Activated naive CD4-positive, alpha-beta T cell treated with anti-CD3 and anti-CD28 coated beads, Interleukin-2, amount 10 ng/mL, durations not matched to agents 7 days and 5 days (primary cell): ENCODE measurements at regions not wholly inside any gene's neighbourhood (a gene's known extent, or its start where the extent isn't known, plus 50 kb on each side); places are given as distances from the start of the nearest gene placed in this dataset.
"Not testable (repeated sequence)": the region's sequence is repeated elsewhere in the genome, so short reads cannot be mapped to it uniquely, and the experiment has no call there.

ENCODE experiments used
- CTCF ChIA-PET: fragments of 350-600 bp; sonication (Branson Sonifier 250); formaldehyde crosslinking; loops from one replicate; lab custom pipeline; 2021; ENCODE audit warnings: antibody characterized with exemption; lab: Charles Lee
- DNase-seq: peaks from one replicate; pipeline ENCODE4 v3.0.0-alpha.2; 2020
- H3K27ac Mint-ChIP-seq: one replicate; pipeline ENCODE4 v1.8.0; 2021; ENCODE audit warnings: mild to moderate bottlenecking, moderate library complexity, mixed read lengths
- H3K27me3 Mint-ChIP-seq: one replicate; pipeline ENCODE4 v1.8.0; 2021; ENCODE audit warnings: mild to moderate bottlenecking, mixed read lengths
- H3K36me3 Mint-ChIP-seq: one replicate; pipeline ENCODE4 v1.8.0; 2021; ENCODE audit warnings: mixed read lengths
- H3K4me1 Mint-ChIP-seq: one replicate; pipeline ENCODE4 v1.8.0; 2021; ENCODE audit warnings: mixed read lengths
- H3K4me3 Mint-ChIP-seq: one replicate; pipeline ENCODE4 v1.8.0; 2021; ENCODE audit warnings: mild to moderate bottlenecking, moderate library complexity, mixed read lengths
- H3K9me3 Mint-ChIP-seq: one replicate; pipeline ENCODE4 v1.8.0; 2021; ENCODE audit warnings: mixed read lengths

- Mint-ChIP-seq H3K27ac (no peak overlapping the region), H3K27me3 (no peaks in the 10 kb centered on the region), H3K9me3 (no peaks in the 10 kb centered on the region), H3K4me3 (no peak overlapping the region), H3K4me1 (no peaks in the 10 kb centered on the region), H3K36me3 (no peaks in the 10 kb centered on the region)
- CTCF ChIA-PET = no interaction called here
- no peak for DNase-seq
Observed at GRCh38 chr18:22515250-22515649, 97.5 kb upstream of the CTAGE1 start.

DNA sequence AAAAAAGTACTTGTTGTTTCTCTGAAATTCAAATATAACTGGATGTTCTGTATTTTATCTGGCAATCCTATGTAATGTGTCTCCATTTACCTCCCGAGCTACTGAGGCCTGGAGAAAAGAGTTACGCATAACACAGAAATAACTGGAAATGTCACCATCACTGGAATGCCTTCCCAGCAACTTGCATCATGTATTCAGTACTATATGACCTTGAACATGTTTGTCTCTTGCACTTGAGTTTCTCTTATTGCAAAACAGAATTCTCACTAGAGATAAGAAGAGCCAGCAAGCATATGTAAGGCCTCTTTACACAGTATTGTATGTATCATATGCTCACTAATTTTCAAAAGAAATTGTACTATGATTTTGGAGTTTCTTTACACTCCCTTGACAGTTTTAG, 99.6 kb upstream of the CTAGE1 start:
- DNase-seq = no peak
- no peaks in the 10 kb centered on the region for H3K9me3 Mint-ChIP-seq
- H3K4me1 Mint-ChIP-seq = no peaks in the 10 kb centered on the region
- H3K27ac Mint-ChIP-seq = no peak overlapping the region
- H3K27me3 Mint-ChIP-seq = no peaks in the 10 kb centered on the region
- CTCF ChIA-PET = no interaction called here
- no peaks in the 10 kb centered on the region for H3K36me3 Mint-ChIP-seq
- H3K4me3 Mint-ChIP-seq = no peak overlapping the region

- no peak for DNase-seq
- Mint-ChIP-seq H3K9me3 (no peaks in the 10 kb centered on the region), H3K36me3 (no peaks in the 10 kb centered on the region), H3K4me3 (no peak overlapping the region), H3K27ac (no peak overlapping the region), H3K27me3 (no peaks in the 10 kb centered on the region), H3K4me1 (no peaks in the 10 kb centered on the region)
- CTCF ChIA-PET = no interaction called here
Observed at GRCh38 chr18:22521026-22521707, 103.5 kb upstream of the CTAGE1 start.

DNA sequence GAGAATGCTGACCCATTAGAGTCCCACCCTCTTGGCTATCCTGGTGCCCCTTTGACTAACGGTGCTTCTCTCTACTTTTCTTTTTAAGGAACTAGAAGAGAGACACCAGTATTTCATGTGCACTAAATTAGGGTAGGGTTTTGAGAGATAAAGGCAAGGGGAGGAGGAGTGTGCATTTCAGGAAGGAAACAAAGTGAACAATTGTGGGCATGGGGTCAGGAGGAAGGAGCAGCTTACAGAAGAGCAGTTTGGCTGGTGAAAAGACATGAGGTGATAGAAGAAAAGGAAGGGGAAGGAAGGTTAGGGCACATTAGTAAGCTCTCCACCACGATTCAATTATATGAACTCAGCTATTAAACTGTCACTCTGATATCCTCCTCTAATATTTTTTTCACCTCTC, 105.8 kb upstream of the CTAGE1 start:
- Mint-ChIP-seq H3K4me3 (no peak overlapping the region), H3K9me3 (peaks cover under 1% of the 10 kb centered on the region), H3K4me1 (no peaks in the 10 kb centered on the region), H3K27ac (no peak overlapping the region), H3K36me3 (no peaks in the 10 kb centered on the region), H3K27me3 (no peaks in the 10 kb centered on the region)
- CTCF ChIA-PET = interaction anchor here (0.7 kb wide), 1 partner anchor 271 kb away, joined by 4 read pairs; no protein-coding TSS in a partner anchor
- no peak for DNase-seq

GRCh38 chr18:22524783-22525182, 107.1 kb upstream of the CTAGE1 start:
- Mint-ChIP-seq H3K4me1 (no peaks in the 10 kb centered on the region), H3K27me3 (no peaks in the 10 kb centered on the region), H3K4me3 (no peak overlapping the region), H3K9me3 (peaks cover 6% of the 10 kb centered on the region), H3K27ac (no peak overlapping the region), H3K36me3 (no peaks in the 10 kb centered on the region)
- CTCF ChIA-PET = no interaction called here
- DNase-seq = no peak

GRCh38 chr18:22525313-22525712, 107.6 kb upstream of the CTAGE1 start:
- DNase-seq = no peak
- Mint-ChIP-seq H3K36me3 (no peaks in the 10 kb centered on the region), H3K4me1 (no peaks in the 10 kb centered on the region), H3K4me3 (no peak overlapping the region), H3K27ac (no peak overlapping the region), H3K9me3 (peaks cover 6% of the 10 kb centered on the region), H3K27me3 (no peaks in the 10 kb centered on the region)
- CTCF ChIA-PET = no interaction called here

DNA sequence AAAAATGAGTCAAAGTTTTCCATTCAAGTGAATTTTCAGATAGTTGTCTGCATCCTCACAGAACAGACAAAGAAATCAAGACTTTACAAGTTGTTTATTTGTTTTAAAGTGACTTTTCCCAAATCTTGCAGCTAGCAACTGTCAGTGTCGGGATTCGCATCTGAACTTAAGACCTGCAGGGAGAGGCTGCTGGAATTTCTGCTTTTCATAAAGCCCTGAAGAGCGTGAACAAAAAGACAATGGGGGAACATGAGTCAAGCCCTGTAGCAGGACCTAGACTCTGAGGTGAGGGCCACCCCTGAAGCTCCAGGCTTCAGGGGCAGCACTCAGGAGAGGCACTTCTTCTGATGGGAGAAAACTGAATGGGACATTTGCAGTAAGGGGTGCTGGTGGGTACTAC, 108.2 kb upstream of the CTAGE1 start:
- Mint-ChIP-seq H3K27ac (peak overlapping the region; percentile 16), H3K9me3 (peaks cover 6% of the 10 kb centered on the region), H3K36me3 (no peaks in the 10 kb centered on the region), H3K4me3 (no peak overlapping the region), H3K27me3 (no peaks in the 10 kb centered on the region), H3K4me1 (no peaks in the 10 kb centered on the region)
- no peak for DNase-seq
- CTCF ChIA-PET = no interaction called here

GRCh38 chr18:22528291-22528690, 110.6 kb upstream of the CTAGE1 start:
- Mint-ChIP-seq H3K9me3 (peaks cover 7% of the 10 kb centered on the region), H3K4me3 (no peak overlapping the region), H3K4me1 (no peaks in the 10 kb centered on the region), H3K27me3 (no peaks in the 10 kb centered on the region), H3K36me3 (no peaks in the 10 kb centered on the region), H3K27ac (no peak overlapping the region)
- DNase-seq = no peak
- CTCF ChIA-PET = no interaction called here

DNA sequence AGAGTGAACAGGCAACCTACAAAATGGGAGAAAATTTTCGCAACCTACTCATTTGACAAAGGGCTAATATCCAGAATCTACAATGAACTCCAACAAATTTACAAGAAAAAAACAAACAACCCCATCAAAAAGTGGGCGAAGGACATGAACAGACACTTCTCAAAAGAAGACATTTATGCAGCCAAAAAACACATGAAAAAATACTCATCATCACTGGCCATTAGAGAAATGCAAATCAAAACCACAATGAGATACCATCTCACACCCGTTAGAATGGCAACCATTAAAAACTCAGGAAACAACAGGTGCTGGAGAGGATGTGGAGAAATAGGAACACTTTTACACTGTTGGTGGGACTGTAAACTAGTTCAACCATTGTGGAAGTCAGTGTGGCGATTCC, 117.0 kb upstream of the CTAGE1 start:
- H3K4me3 Mint-ChIP-seq, H3K27ac Mint-ChIP-seq, DNase-seq, H3K36me3 Mint-ChIP-seq, CTCF ChIA-PET, H3K27me3 Mint-ChIP-seq, H3K4me1 Mint-ChIP-seq, H3K9me3 Mint-ChIP-seq: not testable (repeated sequence)

GRCh38 chr18:22536558-22536957, 118.8 kb upstream of the CTAGE1 start:
- Mint-ChIP-seq H3K36me3 (no peaks in the 10 kb centered on the region), H3K4me3 (no peak overlapping the region), H3K4me1 (no peaks in the 10 kb centered on the region), H3K9me3 (peaks cover 5% of the 10 kb centered on the region), H3K27ac (no peak overlapping the region), H3K27me3 (no peaks in the 10 kb centered on the region)
- CTCF ChIA-PET = no interaction called here
- DNase-seq = no peak

- CTCF ChIA-PET = no interaction called here
- Mint-ChIP-seq H3K27me3 (no peaks in the 10 kb centered on the region), H3K9me3 (peaks cover 5% of the 10 kb centered on the region), H3K36me3 (no peaks in the 10 kb centered on the region), H3K27ac (no peak overlapping the region), H3K4me1 (no peaks in the 10 kb centered on the region), H3K4me3 (no peak overlapping the region)
- no peak for DNase-seq
Observed at GRCh38 chr18:22538426-22538825, 120.7 kb upstream of the CTAGE1 start.

GRCh38 chr18:22539051-22539765, 121.5 kb upstream of the CTAGE1 start:
- CTCF ChIA-PET = no interaction called here
- peaks cover 5% of the 10 kb centered on the region for H3K9me3 Mint-ChIP-seq
- no peaks in the 10 kb centered on the region for H3K4me1 Mint-ChIP-seq
- no peak overlapping the region for H3K4me3 Mint-ChIP-seq
- H3K27ac Mint-ChIP-seq = no peak overlapping the region
- H3K27me3 Mint-ChIP-seq = no peaks in the 10 kb centered on the region
- H3K36me3 Mint-ChIP-seq = no peaks in the 10 kb centered on the region
- DNase-seq = no peak

GRCh38 chr18:22541232-22541631, 123.5 kb upstream of the CTAGE1 start:
- no peaks in the 10 kb centered on the region for H3K4me1 Mint-ChIP-seq
- peaks cover 2% of the 10 kb centered on the region for H3K9me3 Mint-ChIP-seq
- no peak overlapping the region for H3K27ac Mint-ChIP-seq
- CTCF ChIA-PET = no interaction called here
- DNase-seq = no peak
- H3K4me3 Mint-ChIP-seq = no peak overlapping the region
- no peaks in the 10 kb centered on the region for H3K36me3 Mint-ChIP-seq
- no peaks in the 10 kb centered on the region for H3K27me3 Mint-ChIP-seq

DNA sequence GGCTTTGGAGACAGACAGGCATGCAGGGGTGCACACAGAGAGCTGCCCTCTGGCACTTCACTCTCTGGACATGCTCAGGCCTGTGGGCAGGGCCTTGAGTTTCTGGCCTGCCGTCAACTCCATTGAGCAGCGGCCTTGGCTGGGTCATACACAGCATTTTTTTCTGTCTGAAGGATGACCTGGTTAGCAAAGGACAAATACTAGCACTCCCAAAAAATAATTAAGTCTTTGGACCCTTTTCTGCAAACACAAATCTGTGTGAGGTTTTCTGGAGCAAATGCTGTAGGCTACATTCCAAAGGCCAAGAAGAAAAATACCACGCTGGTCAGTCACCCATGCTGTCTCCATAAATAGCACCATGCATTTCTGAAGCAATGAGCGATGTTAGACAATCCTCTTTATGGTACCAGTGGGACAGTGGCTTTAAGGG, 124.7 kb upstream of the CTAGE1 start:
- Mint-ChIP-seq H3K27ac (no peak overlapping the region), H3K4me3 (no peak overlapping the region), H3K4me1 (no peaks in the 10 kb centered on the region), H3K36me3 (no peaks in the 10 kb centered on the region), H3K27me3 (no peaks in the 10 kb centered on the region), H3K9me3 (peaks cover 1% of the 10 kb centered on the region)
- DNase-seq = no peak
- CTCF ChIA-PET = no interaction called here

- CTCF ChIA-PET = no interaction called here
- H3K4me1 Mint-ChIP-seq = no peaks in the 10 kb centered on the region
- H3K4me3 Mint-ChIP-seq = no peak overlapping the region
- no peak overlapping the region for H3K27ac Mint-ChIP-seq
- no peaks in the 10 kb centered on the region for H3K27me3 Mint-ChIP-seq
- H3K9me3 Mint-ChIP-seq = peaks cover 1% of the 10 kb centered on the region
- H3K36me3 Mint-ChIP-seq = no peaks in the 10 kb centered on the region
- DNase-seq = no peak
Observed at GRCh38 chr18:22543769-22544168, 126.1 kb upstream of the CTAGE1 start.
